Caco-2 (cell line): ENCODE measurements at regions not wholly inside any gene's neighbourhood (a gene's known extent, or its start where the extent isn't known, plus 50 kb on each side); places are given as distances from the start of the nearest gene placed in this dataset.

Source experiments
- BruUV-seq: library from RNA; stranded (reverse); fragments of 400-500 nt; replicated peaks from 2 replicates; lab custom pipeline; 2021; lab: Mats Ljungman, UMichigan
- CTCF ChIA-PET: fragments of 300-600 bp; sonication (Branson Sonifier 250); formaldehyde crosslinking; loops from one replicate; lab custom pipeline; 2022; ENCODE audit warnings: antibody characterized with exemption; lab: Charles Lee
- POLR2A ChIA-PET: fragments of 300-600 bp; sonication (Branson Sonifier 250); formaldehyde crosslinking; loops from one replicate; lab custom pipeline; 2022; ENCODE audit warnings: antibody characterized with exemption; lab: Charles Lee
- DNase-seq, 2 experiments: peaks; one replicate each; pipeline versions ENCODE4 v3.0.0 to v3.0.0-alpha.2; 2020 to 2022
- H3K27me3 ChIP-seq: replicated peaks from 2 replicates; pipeline ENCODE4 v1.6.0; 2011; ENCODE audit warnings: low read length; ENCODE audit not compliant: control insufficient read depth, insufficient read depth
- H3K36me3 ChIP-seq: 2 replicates; pipeline ENCODE4 v1.5.1; 2011; ENCODE audit warnings: low read length; ENCODE audit not compliant: control insufficient read depth, insufficient read depth
- H3K4me1 ChIP-seq: fragments of 250-450 bp; sonication (Bioruptor Pico); 2 replicates; pipeline ENCODE4 v1.5.1; 2020; ENCODE audit warnings: mild to moderate bottlenecking
- H3K4me3 ChIP-seq: 2 replicates; pipeline ENCODE4 v1.5.1; 2011; ENCODE audit warnings: low read depth, mild to moderate bottlenecking, control low read depth, low read length
- H3K9me3 ChIP-seq: fragments of 250-450 bp; sonication (Bioruptor Pico); 2 replicates; pipeline ENCODE4 v1.5.1; 2020; ENCODE audit warnings: mild to moderate bottlenecking, moderate library complexity
- H3K27ac Mint-ChIP-seq: one replicate; pipeline ENCODE4 v1.8.0; 2022; ENCODE audit warnings: mixed read lengths; ENCODE audit not compliant: unreplicated experiment
- H3K27me3 Mint-ChIP-seq: one replicate; pipeline ENCODE4 v1.8.0; 2022; ENCODE audit warnings: mixed read lengths; ENCODE audit not compliant: insufficient read depth, unreplicated experiment
- H3K36me3 Mint-ChIP-seq: one replicate; pipeline ENCODE4 v1.8.0; 2022; ENCODE audit warnings: mild to moderate bottlenecking, mixed read lengths; ENCODE audit not compliant: insufficient read depth, unreplicated experiment
- H3K4me1 Mint-ChIP-seq: one replicate; pipeline ENCODE4 v1.8.0; 2022; ENCODE audit warnings: low read depth, mixed read lengths; ENCODE audit not compliant: unreplicated experiment
- H3K4me3 Mint-ChIP-seq: one replicate; pipeline ENCODE4 v1.8.0; 2022; ENCODE audit warnings: mild to moderate bottlenecking, moderate library complexity, mixed read lengths; ENCODE audit not compliant: unreplicated experiment
- H3K9me3 Mint-ChIP-seq: one replicate; pipeline ENCODE4 v1.8.0; 2022; ENCODE audit warnings: mixed read lengths; ENCODE audit not compliant: unreplicated experiment
- intact Hi-C: fragments of 100-400 bp; cut with micrococcal nuclease; formaldehyde crosslinking; loops from one replicate; pipeline ENCODE4 v1.10.0; 2022; ENCODE audit not compliant: unreplicated experiment
- TF ChIP-seq, protein P1 (sequence below), 2 experiments: fragments of 200-600 bp in 1 of 2; IDR thresholded peaks; 1 replicate in 1 of 2; 2 replicates in 1 of 2; pipeline versions ENCODE4 v1.5.1 to v1.8.0; 2011 to 2022; ENCODE audit warnings: antibody characterized with exemption in 1 of 2, control low read depth in 1 of 2, inconsistent platforms in 1 of 2, low read depth in 1 of 2, low read length in 1 of 2, mild to moderate bottlenecking in 1 of 2, moderate library complexity in 1 of 2; ENCODE audit not compliant: insufficient read depth in 1 of 2, severe bottlenecking in 1 of 2, unreplicated experiment in 1 of 2

GRCh38 chr5:9895302-9895645 is 265.1 kb upstream of the TAS2R1 start:
- H3K9me3 Mint-ChIP-seq, result no peaks in the 10 kb centered on the region
- no peaks in the 10 kb centered on the region for H3K27me3 Mint-ChIP-seq
- TF ChIP-seq, protein P1, sequence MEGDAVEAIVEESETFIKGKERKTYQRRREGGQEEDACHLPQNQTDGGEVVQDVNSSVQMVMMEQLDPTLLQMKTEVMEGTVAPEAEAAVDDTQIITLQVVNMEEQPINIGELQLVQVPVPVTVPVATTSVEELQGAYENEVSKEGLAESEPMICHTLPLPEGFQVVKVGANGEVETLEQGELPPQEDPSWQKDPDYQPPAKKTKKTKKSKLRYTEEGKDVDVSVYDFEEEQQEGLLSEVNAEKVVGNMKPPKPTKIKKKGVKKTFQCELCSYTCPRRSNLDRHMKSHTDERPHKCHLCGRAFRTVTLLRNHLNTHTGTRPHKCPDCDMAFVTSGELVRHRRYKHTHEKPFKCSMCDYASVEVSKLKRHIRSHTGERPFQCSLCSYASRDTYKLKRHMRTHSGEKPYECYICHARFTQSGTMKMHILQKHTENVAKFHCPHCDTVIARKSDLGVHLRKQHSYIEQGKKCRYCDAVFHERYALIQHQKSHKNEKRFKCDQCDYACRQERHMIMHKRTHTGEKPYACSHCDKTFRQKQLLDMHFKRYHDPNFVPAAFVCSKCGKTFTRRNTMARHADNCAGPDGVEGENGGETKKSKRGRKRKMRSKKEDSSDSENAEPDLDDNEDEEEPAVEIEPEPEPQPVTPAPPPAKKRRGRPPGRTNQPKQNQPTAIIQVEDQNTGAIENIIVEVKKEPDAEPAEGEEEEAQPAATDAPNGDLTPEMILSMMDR (IDR thresholded peaks at IDR 0.05; ENCODE audit: insufficient read depth in 1 of 2, low read depth in 1 of 2, low read length in 1 of 2, severe bottlenecking in 1 of 2, unreplicated experiment in 1 of 2), result no peak
- H3K36me3 ChIP-seq, result no peaks in the 10 kb centered on the region
- no peaks in the 10 kb centered on the region for H3K4me1 Mint-ChIP-seq
- H3K4me1 ChIP-seq, result no peaks in the 10 kb centered on the region
- H3K27me3 ChIP-seq, result no peaks in the 10 kb centered on the region
- H3K4me3 Mint-ChIP-seq, result no peak overlapping the region
- ChIA-PET POLR2A (no interaction called here), CTCF (no interaction called here)
- BruUV-seq, result no TSS peak
- H3K36me3 Mint-ChIP-seq, result no peaks in the 10 kb centered on the region
- H3K4me3 ChIP-seq, result no peak overlapping the region
- intact Hi-C loops, result loop anchor here (5.0 kb wide), 2 partner anchors 237 to 337 kb away; no protein-coding TSS in a partner anchor
- no peak for DNase-seq
- H3K9me3 ChIP-seq, result no peaks in the 10 kb centered on the region
- H3K27ac Mint-ChIP-seq, result no peak overlapping the region

DNA sequence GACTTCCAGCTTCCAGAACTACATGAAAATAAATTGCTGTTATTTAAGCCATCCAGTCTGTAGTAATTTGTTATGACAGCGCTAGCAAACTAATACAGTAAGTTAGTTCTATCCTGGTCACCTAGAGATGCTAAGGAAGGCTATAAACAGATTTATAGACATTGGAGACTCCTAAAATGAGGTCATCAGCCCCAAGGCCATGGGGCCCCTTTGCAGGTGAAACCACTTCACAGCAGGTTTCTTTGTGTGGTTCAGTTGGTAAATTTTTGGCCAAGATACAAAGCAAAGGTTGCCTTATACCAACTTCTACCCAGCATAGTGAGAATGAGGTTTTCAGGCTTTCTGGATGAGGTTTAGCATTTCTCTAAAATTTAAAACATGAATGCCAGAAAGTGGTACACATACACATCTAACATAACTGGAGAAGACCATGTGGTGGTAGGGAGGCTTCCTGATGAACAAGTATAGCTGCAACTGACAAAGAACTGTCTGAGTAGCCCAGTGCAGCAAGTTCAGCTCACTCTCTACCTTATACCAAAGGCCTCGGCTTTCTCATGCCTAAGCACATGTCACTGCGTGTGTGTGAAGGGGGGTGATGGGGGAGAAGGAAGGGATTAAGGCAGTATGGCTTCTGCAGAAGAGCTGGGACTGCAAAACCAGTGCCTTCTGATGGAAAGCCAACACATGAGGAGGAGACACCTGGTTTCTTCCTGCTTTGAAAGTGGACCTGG is 264.6 kb upstream of the TAS2R1 start:
- H3K4me3 ChIP-seq, result no peak overlapping the region
- no peaks in the 10 kb centered on the region for H3K36me3 Mint-ChIP-seq
- no TSS peak for BruUV-seq
- no peak for DNase-seq
- no peaks in the 10 kb centered on the region for H3K27me3 Mint-ChIP-seq
- H3K27ac Mint-ChIP-seq, result no peak overlapping the region
- H3K27me3 ChIP-seq, result no peaks in the 10 kb centered on the region
- no peak overlapping the region for H3K4me3 Mint-ChIP-seq
- intact Hi-C loops, result loop anchor here (5.0 kb wide), 2 partner anchors 238 to 338 kb away; no protein-coding TSS in a partner anchor
- CTCF ChIA-PET, result no interaction called here
- TF ChIP-seq, protein P1 (IDR thresholded peaks at IDR 0.05; ENCODE audit: insufficient read depth in 1 of 2, low read depth in 1 of 2, low read length in 1 of 2, severe bottlenecking in 1 of 2, unreplicated experiment in 1 of 2), result no peak
- H3K9me3 ChIP-seq, result no peaks in the 10 kb centered on the region
- POLR2A ChIA-PET, result no interaction called here
- no peaks in the 10 kb centered on the region for H3K9me3 Mint-ChIP-seq
- no peaks in the 10 kb centered on the region for H3K36me3 ChIP-seq
- H3K4me1 Mint-ChIP-seq, result no peaks in the 10 kb centered on the region
- H3K4me1 ChIP-seq, result no peaks in the 10 kb centered on the region

- Histone ChIP-seq H3K4me1 (no peaks in the 10 kb centered on the region), H3K27me3 (no peaks in the 10 kb centered on the region), H3K36me3 (no peaks in the 10 kb centered on the region), H3K9me3 (no peaks in the 10 kb centered on the region), H3K4me3 (no peak overlapping the region)
- Mint-ChIP-seq H3K4me1 (no peaks in the 10 kb centered on the region), H3K27me3 (no peaks in the 10 kb centered on the region), H3K4me3 (no peak overlapping the region), H3K27ac (no peak overlapping the region), H3K36me3 (no peaks in the 10 kb centered on the region), H3K9me3 (no peaks in the 10 kb centered on the region)
- no peak for DNase-seq
- TF ChIP-seq, protein P1 (IDR thresholded peaks at IDR 0.05; ENCODE audit: insufficient read depth in 1 of 2, low read depth in 1 of 2, low read length in 1 of 2, severe bottlenecking in 1 of 2, unreplicated experiment in 1 of 2), result no peak
- intact Hi-C loops, result no loop called here
- POLR2A ChIA-PET, result no interaction called here
- CTCF ChIA-PET, result interaction anchor here (0.5 kb wide), 1 partner anchor 816 kb away, joined by 3 read pairs; no protein-coding TSS in a partner anchor
- no TSS peak for BruUV-seq
Measured at GRCh38 chr5:9892696-9893095, 262.5 kb upstream of the TAS2R1 start.
